B cell (primary cell): ENCODE measurements at regions not wholly inside any gene's neighbourhood (a gene's known extent, or its start where the extent isn't known, plus 50 kb on each side); places are given as distances from the start of the nearest gene placed in this dataset.

Source experiments
- ATAC-seq: fragments of 200-7000 bp; cut with Tn5 transposase; one replicate; pipeline ENCODE4 v1.10.0; 2021; ENCODE audit warnings: low read depth, mild to moderate bottlenecking, moderate number of reproducible peaks, moderate library complexity
- CTCF ChIA-PET: fragments of 350-600 bp; sonication (Branson Sonifier 250); formaldehyde crosslinking; loops from one replicate; lab custom pipeline; 2021; ENCODE audit warnings: antibody characterized with exemption, inconsistent platforms; lab: Charles Lee
- POLR2A ChIA-PET: fragments of 350-600 bp; sonication (Branson Sonifier 250); formaldehyde crosslinking; loops from one replicate; lab custom pipeline; 2021; ENCODE audit warnings: antibody characterized with exemption; lab: Charles Lee
- DNase-seq: peaks from one replicate; pipeline ENCODE4 v3.0.0; 2013
- H2AFZ ChIP-seq: 2 replicates; pipeline ENCODE4 v1.6.1; 2012; ENCODE audit warnings: mild to moderate bottlenecking, low read depth, low read length; ENCODE audit not compliant: insufficient read depth, poor library complexity, severe bottlenecking
- H3K27ac ChIP-seq, 2 donors: 1 replicate in 1 of 2; 2 replicates in 1 of 2; pipeline ENCODE4 v1.5.1; 2012 to 2013; ENCODE audit warnings: low read length in 2 of 2, mild to moderate bottlenecking in 2 of 2, moderate library complexity in 1 of 2
- H3K27me3 ChIP-seq, 4 experiments: fragments of 200-600 bp in 1 of 4; sonication (generic) in 1 of 4; replicated peaks in 1 of 4; 1 replicate in 2 of 4; 2 replicates in 2 of 4; pipeline versions ENCODE4 v1.6.1 to v1.7.0; 2013 to 2016; ENCODE audit warnings: low read length in 3 of 4, mild to moderate bottlenecking in 2 of 4, mixed read lengths in 1 of 4, moderate library complexity in 1 of 4; ENCODE audit not compliant: insufficient read depth in 4 of 4, control insufficient read depth in 3 of 4; ENCODE audit errors: control extremely low read depth in 1 of 4
- H3K36me3 ChIP-seq, 2 experiments: replicated peaks in 1 of 2; 1 replicate in 1 of 2; 2 replicates in 1 of 2; pipeline versions ENCODE4 v1.6.1 to v1.7.1; 2013; ENCODE audit warnings: low read length in 1 of 2; ENCODE audit not compliant: insufficient read depth in 2 of 2, control insufficient read depth in 1 of 2; ENCODE audit errors: control extremely low read depth in 1 of 2, extremely low read depth in 1 of 2
- H3K4me1 ChIP-seq, 2 donors: fragments of 200-600 bp in 1 of 2; sonication (generic) in 1 of 2; 1 replicate in 1 of 2; 2 replicates in 1 of 2; pipeline versions ENCODE4 v1.5.1 to v1.6.1; 2013 to 2017; ENCODE audit warnings: low read length in 2 of 2; ENCODE audit not compliant: control insufficient read depth in 2 of 2, insufficient read depth in 2 of 2
- H3K4me2 ChIP-seq: replicated peaks from 2 replicates; pipeline ENCODE3; 2012; ENCODE audit warnings: mild to moderate bottlenecking, low read depth, low read length; ENCODE audit not compliant: poor library complexity, severe bottlenecking
- H3K4me3 ChIP-seq, 5 experiments: fragments of 200-600 bp in 1 of 5; sonication (generic) in 1 of 5; 1 replicate in 3 of 5; 2 replicates in 2 of 5; pipeline versions ENCODE4 v1.5.1 to v1.7.0; 2011 to 2016; ENCODE audit warnings: low read length in 4 of 5, mild to moderate bottlenecking in 4 of 5, low read depth in 2 of 5, control low read depth in 1 of 5, moderate library complexity in 1 of 5; ENCODE audit not compliant: insufficient read depth in 1 of 5; ENCODE audit errors: control extremely low read depth in 1 of 5, extremely low read depth in 1 of 5
- H3K79me2 ChIP-seq: fragments of 200-600 bp; sonication (generic); one replicate; pipeline ENCODE4 v1.6.0; 2016; ENCODE audit warnings: low read length; ENCODE audit not compliant: control insufficient read depth, insufficient read depth
- H3K9ac ChIP-seq: fragments of 200-600 bp; sonication (generic); 2 replicates; pipeline ENCODE4 v1.6.1; 2017; ENCODE audit warnings: mild to moderate bottlenecking, low read length, moderate library complexity
- H3K9me3 ChIP-seq, 3 donors: one replicate each; pipeline versions ENCODE4 v1.6.1 to v1.7.1; 2013; ENCODE audit warnings: low read length in 2 of 3; ENCODE audit not compliant: control insufficient read depth in 2 of 3, insufficient read depth in 1 of 3; ENCODE audit errors: control extremely low read depth in 1 of 3
- H4K20me1 ChIP-seq: 2 replicates; pipeline ENCODE4 v1.6.0; 2012; ENCODE audit warnings: mild to moderate bottlenecking, low read length; ENCODE audit not compliant: insufficient read depth, control insufficient read depth, poor library complexity, severe bottlenecking
- H3K27ac Mint-ChIP-seq: one replicate; pipeline ENCODE4 v1.8.0; 2021; ENCODE audit warnings: mixed read lengths
- H3K27me3 Mint-ChIP-seq: one replicate; pipeline ENCODE4 v1.8.0; 2021; ENCODE audit warnings: mixed read lengths
- H3K4me1 Mint-ChIP-seq: one replicate; pipeline ENCODE4 v1.8.0; 2021; ENCODE audit warnings: mixed read lengths
- H3K4me3 Mint-ChIP-seq: one replicate; pipeline ENCODE4 v1.8.0; 2021; ENCODE audit warnings: mixed read lengths
- H3K9me3 Mint-ChIP-seq: one replicate; pipeline ENCODE4 v1.8.0; 2022; ENCODE audit warnings: mixed read lengths; ENCODE audit not compliant: insufficient read depth
- EZH2 ChIP-seq: IDR thresholded peaks from 2 replicates; pipeline ENCODE4 v1.6.1; 2012; ENCODE audit warnings: borderline replicate concordance, low read depth, mild to moderate bottlenecking, moderate library complexity, low read length; ENCODE audit not compliant: insufficient read depth, poor library complexity, severe bottlenecking
- WGBS: methylation state at CpG from one replicate; pipeline ENCODE4 v1.1.5; 2013; ENCODE audit warnings: missing lambda C conversion rate; ENCODE audit not compliant: insufficient coverage; 5-methylcytosine and 5-hydroxymethylcytosine counted together
- intact Hi-C: fragments of 100-400 bp; cut with micrococcal nuclease; formaldehyde crosslinking; loops from one replicate; pipeline ENCODE4 v1.10.0; 2022
- TF ChIP-seq, protein P1 (sequence below): fragments of 200-600 bp; IDR thresholded peaks from one replicate; pipeline ENCODE4 v1.8.0; 2022; ENCODE audit warnings: antibody characterized with exemption, mild to moderate bottlenecking

DNA sequence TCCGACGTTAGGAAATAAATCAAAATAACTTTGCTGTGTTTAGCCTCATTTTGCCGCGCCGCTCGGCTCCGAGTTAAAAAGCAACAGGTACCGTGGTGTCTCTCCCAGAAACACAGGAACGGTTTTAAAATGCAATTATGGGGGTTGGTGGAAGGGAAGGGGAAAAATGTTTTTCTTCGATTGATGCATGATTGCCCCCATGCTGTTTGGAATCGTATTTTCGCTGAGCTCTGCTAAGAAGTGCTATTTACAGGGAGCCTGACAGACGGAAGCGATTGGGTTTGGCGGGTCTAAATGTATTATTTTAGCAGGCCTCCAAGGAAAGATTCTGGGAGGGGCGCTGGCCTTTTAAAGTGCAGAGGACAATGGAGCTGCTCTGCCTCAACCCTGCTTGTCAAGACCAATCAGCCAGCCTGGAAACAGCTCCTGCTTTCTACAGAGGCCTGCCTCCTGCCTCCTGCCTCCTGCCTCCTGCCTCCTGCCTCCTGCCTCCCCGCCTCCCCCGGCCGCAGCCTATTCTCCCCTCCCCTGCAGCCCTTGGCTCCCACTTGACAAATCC is 156.7 kb upstream of the TLE3 start:
- H3K27me3 ChIP-seq: no peaks in the 10 kb centered on the region
- H3K36me3 ChIP-seq: no peaks in the 10 kb centered on the region
- POLR2A ChIA-PET: interaction anchor here (0.6 to 1.4 kb wide), 2 partner anchors 15 to 155 kb away, joined by 3 read pairs; no protein-coding TSS in a partner anchor
- Mint-ChIP-seq H3K4me1 (peaks cover 36% of the 10 kb centered on the region), H3K4me3 (no peak overlapping the region), H3K27ac (no peak overlapping the region), H3K27me3 (no peaks in the 10 kb centered on the region), H3K9me3 (no peaks in the 10 kb centered on the region)
- no peak overlapping the region for H3K9ac ChIP-seq
- no peak overlapping the region for H3K4me2 ChIP-seq
- intact Hi-C loops: no loop called here
- H3K27ac ChIP-seq: no peak overlapping the region
- no peaks in the 10 kb centered on the region for H3K79me2 ChIP-seq
- H4K20me1 ChIP-seq: no peaks in the 10 kb centered on the region
- WGBS: 96% methylated on average over 17 of the region's 19 CpGs
- no peak for ATAC-seq
- CTCF ChIA-PET: interaction anchor here (1.0 to 1.1 kb wide), 2 partner anchors 13 to 212 kb away, joined by 3 to 4 read pairs; no protein-coding TSS in a partner anchor
- no peak for TF ChIP-seq EZH2
- TF ChIP-seq, protein P1, sequence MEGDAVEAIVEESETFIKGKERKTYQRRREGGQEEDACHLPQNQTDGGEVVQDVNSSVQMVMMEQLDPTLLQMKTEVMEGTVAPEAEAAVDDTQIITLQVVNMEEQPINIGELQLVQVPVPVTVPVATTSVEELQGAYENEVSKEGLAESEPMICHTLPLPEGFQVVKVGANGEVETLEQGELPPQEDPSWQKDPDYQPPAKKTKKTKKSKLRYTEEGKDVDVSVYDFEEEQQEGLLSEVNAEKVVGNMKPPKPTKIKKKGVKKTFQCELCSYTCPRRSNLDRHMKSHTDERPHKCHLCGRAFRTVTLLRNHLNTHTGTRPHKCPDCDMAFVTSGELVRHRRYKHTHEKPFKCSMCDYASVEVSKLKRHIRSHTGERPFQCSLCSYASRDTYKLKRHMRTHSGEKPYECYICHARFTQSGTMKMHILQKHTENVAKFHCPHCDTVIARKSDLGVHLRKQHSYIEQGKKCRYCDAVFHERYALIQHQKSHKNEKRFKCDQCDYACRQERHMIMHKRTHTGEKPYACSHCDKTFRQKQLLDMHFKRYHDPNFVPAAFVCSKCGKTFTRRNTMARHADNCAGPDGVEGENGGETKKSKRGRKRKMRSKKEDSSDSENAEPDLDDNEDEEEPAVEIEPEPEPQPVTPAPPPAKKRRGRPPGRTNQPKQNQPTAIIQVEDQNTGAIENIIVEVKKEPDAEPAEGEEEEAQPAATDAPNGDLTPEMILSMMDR: no peak
- DNase-seq: no peak
- H2AFZ ChIP-seq: no peak overlapping the region
- H3K4me1 ChIP-seq: peaks cover 28 to 37% of the 10 kb centered on the region in 2 donors
- peaks cover 0 to 6% (median 0%) of the 10 kb centered on the region in 3 donors for H3K9me3 ChIP-seq
- no peak overlapping the region for H3K4me3 ChIP-seq

DNA sequence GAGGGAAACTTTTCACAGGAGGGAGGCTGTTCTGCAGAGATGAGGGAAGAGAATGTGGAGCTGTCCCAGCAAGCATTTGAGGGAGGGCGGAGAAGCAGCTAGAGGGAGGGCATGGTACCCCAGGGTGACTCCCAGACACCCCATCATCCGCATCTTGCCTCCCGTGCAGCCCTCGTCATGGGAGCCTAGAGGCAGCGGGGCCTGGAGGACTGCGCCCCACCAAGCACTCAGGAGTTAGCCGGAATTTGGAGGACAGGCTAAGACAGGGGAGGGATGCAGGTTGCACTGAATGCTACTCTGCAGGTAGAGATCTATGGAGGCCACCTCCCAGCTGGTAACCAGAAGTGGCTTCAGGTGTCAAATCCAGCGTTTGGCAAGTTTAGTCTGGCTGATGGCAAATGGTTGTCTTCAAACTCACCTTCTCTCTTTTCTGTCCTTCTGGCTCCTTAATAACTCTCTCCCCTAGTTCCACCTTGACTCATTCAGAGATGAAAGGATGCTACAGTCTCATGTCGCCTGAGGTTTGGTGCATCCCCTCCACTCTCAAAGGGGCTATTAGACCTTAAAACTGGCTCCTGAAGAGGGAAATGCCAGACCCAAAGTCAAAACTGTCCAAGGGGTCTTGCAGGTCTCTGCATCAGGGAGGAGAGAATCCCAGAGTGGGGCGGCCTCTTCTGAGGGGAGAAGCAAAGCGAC is 155.9 kb upstream of the TLE3 start:
- no peaks in the 10 kb centered on the region for H3K27me3 Mint-ChIP-seq
- Histone ChIP-seq H3K27me3 (no peaks in the 10 kb centered on the region), H3K4me3 (no peak overlapping the region), H3K79me2 (no peaks in the 10 kb centered on the region), H3K27ac (no peak overlapping the region), H4K20me1 (no peaks in the 10 kb centered on the region), H3K9ac (no peak overlapping the region), H3K9me3 (peaks cover 0 to 6% (median 0%) of the 10 kb centered on the region in 3 donors), H3K4me2 (no peak overlapping the region), H3K36me3 (no peaks in the 10 kb centered on the region), H2AFZ (no peak overlapping the region), H3K4me1 (peaks cover 24 to 32% of the 10 kb centered on the region in 2 donors)
- H3K4me3 Mint-ChIP-seq: no peak overlapping the region
- CTCF ChIA-PET: interaction anchor here (1.0 to 1.1 kb wide), 2 partner anchors 14 to 213 kb away, joined by 3 to 4 read pairs; no protein-coding TSS in a partner anchor
- ATAC-seq (no peak), DNase-seq (no peak)
- H3K4me1 Mint-ChIP-seq: peaks cover 31% of the 10 kb centered on the region
- intact Hi-C loops: no loop called here
- TF ChIP-seq, protein P1: no peak
- TF ChIP-seq EZH2: no peak
- POLR2A ChIA-PET: interaction anchor here (0.6 to 1.4 kb wide), 2 partner anchors 16 to 154 kb away, joined by 3 read pairs; no protein-coding TSS in a partner anchor
- H3K27ac Mint-ChIP-seq: no peak overlapping the region
- no peaks in the 10 kb centered on the region for H3K9me3 Mint-ChIP-seq
- 98% methylated on average over 5 of the region's 11 CpGs for WGBS
